ENCODE measurements at regions not wholly inside any gene's neighbourhood (a gene's known extent, or its start where the extent isn't known, plus 50 kb on each side); places are given as distances from the start of the nearest gene placed in this dataset.

DNA sequence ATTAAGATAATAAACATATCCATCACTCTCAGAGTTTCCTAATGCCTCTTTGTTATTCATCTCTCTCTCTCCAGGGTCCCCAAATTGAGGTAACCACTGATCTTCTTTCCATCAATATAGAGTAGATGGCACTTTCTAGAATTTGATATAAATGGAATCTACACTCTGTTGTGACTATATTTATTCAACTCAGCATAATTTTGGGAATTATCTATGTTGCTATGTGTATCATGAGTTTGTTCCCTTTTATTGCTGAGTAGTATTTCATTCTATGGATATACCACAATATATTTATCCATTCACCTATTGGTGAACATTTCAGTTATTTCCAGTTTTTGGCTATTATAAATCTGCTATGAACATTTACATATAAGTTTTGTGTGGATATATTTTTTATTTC is 230.7 kb downstream of the HLX start:
- no peak for DNase-seq

DNA sequence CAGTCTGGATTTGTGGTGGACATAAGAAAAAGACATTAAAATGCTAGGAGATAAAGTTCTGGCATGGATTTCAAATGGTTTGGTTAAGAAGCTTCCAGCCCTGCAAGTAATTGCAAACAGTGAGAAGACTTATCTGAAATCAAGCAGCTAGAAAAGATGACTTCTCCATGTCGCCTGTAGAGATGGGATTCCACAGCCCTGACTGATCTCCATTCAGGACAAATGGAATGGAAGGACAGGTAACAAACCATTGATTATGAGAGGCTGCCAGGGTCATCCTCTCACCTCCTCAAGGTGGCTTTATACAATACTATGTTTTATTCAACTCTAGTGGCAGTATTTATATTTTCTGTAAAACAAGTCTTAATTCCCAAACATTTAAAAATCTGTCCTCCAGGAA is 237.9 kb downstream of the HLX start:
- DNase-seq: no peak

DNA sequence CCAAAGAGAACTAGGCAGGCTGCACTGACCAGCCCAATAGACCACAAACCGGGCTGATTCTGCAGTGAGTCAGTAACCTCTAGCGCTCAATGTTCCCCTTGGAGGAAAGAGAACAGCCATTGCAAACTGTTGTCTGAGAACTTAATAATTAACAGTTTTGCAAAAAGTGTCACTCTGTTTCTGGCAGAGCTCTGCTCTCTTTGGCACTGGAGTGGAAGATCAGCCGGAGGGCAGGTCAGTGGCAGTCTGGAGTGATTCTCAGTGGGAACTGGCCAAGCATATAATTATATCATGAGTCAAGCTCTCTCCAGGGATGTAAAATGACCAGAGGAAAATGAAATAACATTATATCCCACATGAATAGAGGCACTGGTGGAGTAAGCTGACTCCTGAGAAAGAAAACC is 238.3 kb downstream of the HLX start:
- no peak for DNase-seq

DNA sequence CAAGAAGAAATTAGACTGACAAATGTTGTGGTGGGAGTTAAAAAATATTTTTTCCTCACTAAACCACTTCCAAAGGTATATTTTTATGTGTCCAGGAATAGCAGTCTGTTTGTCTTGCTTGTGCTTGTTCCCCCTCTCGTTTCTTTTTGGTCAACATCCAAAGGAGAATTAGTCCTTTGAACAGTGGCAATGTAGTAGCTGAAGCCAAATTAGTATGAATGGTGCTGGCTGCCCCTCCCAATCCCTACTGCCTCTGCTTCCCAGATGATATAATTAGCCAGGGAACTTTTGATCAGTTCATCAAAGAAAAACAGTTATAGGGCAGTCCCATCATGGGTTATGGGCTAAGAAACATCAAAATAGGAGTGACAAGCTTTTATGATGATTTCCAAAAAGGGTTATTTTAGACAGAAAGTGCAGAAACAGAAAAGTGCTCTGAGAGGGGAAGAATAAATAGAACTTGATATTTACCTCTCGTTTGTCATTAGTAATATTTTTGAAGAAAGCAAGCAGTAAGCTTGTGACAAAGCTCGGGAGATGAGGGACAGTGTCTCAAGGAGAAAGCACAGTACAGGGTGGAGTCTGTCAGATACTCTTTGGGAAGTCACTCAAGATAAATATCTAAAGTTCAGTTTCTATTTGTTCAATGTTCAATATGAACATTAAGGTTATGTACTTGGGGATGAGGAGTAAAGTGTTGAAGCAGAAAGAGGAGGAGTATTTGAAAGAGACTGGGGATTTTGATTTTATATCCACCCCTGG is 239.1 kb downstream of the HLX start:
- no peak for DNase-seq

DNA sequence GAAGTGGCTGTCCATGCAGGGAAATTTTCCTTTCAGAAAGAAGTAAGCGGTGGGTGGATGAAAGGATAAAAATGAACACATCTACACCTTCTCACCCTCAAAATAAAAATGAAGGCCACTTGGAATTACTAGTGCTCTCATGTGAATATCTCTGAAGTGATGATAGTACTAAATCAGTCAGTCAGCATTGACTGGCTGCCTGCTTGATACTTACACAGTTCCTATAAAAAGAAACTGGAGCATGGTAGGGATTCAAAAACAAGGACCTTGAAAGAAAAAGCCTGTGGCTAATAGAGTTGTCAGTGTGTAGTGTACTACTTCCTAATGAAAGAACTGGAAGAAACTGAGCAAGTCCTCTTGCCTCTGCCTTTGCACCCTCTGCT is 239.7 kb downstream of the HLX start:
- DNase-seq: no peak

DNA sequence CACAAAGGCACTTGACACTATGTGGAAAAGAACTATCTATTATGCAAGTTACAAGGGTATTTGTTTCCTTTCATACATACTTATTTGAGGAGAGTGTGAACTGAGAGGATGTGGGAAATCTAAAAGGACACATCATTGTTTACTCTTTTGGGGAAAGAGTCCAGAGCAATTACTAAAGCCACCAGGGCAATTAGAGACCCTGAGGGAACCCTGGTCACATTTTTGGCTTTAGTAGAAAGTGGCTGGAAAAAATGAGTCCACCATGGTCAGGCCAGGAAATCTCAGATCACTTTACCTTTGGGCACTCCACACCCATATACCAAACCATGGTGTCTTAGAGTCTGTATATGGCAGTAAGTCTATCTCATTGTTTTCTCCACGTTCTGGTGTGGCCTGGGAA is 243.3 kb downstream of the HLX start:
- DNase-seq: no peak

DNA sequence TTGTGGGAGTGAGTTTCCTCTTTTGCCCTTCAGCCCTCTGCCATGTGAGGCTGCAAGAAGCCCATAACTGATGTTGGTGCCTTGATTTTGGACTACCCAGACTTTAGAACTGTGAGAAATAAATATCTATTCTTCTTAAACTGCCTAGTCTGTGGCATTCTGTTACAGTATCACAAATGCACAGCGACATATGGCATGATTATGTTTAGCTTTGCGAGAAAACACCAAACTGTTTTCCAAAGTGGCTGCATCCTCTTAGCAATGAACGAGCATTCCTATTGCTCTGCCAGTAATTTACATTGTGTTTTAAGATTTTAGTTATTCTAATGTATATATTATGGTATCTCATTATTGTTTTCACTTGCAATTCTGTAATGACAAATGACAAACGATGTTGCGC is 246.7 kb downstream of the HLX start:
- no peak for DNase-seq

DNA sequence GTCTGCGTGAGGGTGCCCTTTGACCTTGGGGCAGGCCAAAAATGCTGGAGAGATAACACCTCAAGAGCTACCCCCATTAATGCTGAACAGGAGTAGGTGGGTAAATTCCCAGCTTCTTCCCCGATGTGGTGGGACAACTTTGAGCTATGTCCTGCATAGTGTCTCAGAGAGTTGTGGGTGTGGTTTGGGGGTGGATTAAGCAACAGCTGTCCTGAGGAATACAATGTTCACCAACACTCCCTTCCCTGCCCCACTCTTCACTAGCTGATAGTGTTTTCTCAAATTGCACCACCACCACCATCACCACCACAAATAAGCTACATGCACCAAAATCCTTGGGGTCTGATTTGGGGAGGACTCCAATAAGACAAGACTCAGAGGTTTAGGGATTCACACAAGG is 258.4 kb downstream of the HLX start:
- no peak for DNase-seq

DNA sequence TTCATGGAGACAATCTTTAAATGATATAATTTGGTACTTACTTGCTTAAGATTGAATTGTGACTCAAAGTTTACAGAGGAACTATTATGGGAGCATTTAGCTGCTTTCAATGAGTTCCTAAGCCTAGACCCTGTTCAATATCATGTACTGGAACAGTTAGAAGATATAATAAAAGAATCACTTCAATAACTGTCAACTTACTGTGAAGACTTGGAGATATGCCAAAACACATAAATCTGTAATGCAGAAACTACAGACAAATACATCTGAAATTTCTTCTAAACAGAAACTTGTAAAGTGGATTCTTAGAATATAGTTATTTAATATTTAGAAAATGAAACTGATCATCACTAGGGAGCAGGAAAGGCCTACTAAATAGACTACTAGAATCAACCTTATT is 259.3 kb downstream of the HLX start:
- DNase-seq: no peak

DNA sequence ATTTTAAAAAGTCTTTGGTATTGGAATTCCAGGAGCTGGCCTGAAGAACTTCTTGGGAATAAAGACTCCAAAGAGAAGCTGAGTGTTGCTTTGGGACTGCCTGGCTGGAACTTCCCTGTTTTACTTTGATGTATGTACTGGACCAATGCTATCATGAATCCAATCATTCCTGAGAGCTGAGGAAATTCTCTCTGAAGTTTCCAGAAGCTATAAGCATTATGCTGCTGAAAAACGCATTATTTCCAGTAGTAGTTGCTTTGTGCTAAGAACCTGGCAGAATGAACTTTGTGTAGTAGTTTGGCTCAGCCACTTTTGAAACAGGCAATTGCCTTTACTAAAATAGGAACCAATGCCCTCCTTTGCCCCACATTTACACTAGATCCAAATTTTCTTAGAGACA is 260.7 kb downstream of the HLX start:
- DNase-seq: no peak

DNA sequence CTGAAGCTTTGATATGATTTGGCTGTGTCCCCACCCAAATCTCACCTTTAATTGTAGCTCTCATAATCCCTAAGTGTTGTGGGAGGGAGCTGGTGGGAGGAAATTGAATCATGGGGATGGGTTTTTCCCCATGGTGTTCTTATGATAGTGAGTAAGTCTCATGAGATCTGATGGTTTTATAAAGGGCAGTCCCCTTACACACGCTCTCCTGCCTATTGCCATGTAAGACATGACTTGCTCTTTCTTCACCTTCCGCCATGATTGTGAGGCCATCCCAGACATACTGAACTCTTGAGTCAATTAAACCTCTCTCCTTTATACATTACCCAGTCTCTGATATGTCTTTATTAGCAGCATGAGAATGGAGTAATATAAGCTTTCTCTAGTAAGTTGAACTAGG is 261.9 kb downstream of the HLX start:
- no peak for DNase-seq

DNA sequence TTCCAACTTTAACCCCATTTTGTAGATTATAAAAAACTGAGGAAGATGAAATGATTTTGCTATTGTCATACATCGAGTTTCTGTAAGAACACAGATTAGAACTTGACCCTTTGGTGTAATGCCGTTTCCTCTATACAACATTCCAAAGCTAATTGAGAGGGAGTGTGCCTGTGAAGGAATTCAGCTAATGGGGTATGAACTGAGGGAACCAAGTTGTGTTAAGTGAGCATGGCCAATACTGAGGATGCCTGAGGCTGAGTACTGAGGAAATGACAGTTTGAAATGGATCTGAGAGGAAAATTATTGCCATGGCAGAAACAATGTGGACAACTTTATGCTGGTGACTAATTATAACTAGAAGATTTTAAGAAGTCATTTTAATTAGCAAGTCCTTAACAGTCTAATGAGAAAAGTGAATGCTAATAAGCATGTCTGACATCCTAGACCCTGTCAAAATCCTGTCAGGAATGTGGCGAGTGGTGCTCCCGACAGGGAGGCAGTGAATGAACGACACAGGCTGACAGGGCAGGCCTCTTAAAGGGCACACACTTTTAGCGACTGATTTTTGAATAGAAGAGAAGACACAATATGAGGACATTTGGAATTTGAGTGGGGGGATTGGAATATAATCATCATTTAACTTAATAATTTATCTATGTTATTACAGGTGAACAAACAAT is 262.5 kb downstream of the HLX start:
- DNase-seq: no peak

DNA sequence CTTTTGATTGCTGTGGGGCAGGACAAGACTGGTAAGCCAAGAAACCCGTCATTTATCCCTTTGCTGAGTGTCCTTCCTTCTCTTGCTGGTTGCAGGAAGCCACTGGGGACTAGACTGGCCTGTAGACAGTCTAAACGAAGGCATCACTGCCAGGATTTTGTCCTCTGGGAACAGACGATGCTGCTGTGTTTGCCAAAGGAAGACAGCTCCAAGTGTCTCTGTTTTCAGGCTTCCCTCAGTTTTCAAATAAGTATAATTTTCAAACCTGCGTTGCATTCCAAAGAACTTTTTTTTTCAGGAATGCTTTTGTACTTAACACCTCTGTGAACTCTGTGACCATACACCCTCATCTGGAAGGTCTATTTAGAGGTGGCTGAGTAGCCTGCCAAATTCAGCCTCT is 269.4 kb downstream of the HLX start:
- no peak for DNase-seq

DNA sequence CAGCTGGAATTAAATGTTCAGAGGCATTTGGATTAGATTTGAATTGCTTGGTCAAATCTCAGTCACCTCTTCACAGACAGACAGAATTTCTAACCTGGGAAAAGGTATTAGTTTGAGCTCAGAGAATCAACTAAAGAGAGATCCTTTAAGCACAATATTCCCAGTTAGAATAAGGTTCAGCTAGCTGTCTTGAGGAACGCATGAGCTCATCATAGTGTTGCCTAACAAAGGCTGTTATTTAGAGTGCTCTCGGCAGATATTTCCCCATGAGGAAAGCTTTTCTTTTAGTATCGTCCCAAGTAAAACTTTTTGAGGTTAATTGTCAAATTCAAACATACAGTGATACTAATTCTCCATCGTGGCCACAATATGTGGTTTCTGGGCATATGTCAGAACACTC is 269.9 kb downstream of the HLX start:
- no peak for DNase-seq

DNA sequence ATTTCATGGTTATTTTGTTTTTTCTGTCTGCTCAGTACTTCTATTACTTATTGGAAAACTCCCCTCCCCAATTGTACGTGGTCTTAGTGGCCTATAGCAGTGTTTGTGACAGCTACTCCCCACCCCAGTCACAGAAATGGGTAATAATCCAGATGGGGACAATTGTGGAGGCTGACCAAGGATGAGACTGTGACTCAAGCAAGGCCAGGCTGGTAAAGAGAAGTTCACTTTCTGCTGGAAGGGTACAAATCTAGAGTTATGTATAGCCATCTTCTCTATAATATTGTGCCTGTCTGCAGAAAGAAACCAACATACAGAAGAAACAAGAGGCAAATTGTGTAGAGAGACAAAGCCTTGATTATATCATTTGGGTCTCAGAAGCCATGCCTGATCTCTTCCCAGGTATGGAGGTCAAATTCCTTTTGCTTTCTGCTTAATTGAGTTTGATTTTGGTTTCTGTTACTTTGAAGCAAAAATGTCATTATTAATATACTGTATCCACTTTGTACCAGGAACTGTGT is 270.4 kb downstream of the HLX start:
- DNase-seq: no peak

DNA sequence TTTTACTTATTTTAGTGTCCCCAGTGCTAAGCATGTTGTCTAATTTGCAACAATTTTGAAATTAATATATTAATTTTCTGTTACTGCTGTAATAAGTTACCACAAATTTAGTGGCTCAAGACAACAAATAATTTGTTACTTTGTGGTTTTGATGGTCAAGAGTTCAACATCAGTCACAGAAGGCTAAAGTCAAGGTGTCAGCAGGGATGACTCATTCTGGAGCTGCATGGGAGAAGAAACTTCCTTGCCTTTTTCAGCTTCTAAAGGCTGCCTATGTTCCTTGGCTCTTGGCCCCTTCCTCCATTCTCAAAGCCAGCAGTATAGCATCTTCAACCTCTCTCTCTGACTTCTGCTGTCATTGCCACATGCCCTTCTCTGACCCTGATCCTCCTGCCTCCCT is 271.8 kb downstream of the HLX start:
- no peak for DNase-seq

DNA sequence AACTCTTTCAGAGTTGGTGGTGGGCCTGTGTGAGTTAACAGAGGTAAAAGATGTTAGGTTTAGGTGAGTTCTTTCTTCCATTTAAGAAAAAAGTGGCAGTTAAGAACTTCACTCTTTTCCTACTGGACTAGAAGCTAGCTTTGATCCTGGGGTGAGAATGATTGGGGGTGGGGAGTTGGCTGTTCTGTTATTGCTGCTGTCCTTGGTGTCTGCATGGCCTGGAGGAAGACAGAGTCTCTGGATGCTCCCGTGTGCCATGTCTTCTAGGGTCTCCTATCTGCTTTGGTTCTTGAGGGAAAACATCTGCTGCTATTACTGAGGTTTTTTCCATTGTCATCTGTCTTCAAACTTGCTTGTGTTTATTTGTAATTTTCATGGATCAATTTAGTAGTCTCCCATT is 275.7 kb downstream of the HLX start:
- no peak for DNase-seq

DNA sequence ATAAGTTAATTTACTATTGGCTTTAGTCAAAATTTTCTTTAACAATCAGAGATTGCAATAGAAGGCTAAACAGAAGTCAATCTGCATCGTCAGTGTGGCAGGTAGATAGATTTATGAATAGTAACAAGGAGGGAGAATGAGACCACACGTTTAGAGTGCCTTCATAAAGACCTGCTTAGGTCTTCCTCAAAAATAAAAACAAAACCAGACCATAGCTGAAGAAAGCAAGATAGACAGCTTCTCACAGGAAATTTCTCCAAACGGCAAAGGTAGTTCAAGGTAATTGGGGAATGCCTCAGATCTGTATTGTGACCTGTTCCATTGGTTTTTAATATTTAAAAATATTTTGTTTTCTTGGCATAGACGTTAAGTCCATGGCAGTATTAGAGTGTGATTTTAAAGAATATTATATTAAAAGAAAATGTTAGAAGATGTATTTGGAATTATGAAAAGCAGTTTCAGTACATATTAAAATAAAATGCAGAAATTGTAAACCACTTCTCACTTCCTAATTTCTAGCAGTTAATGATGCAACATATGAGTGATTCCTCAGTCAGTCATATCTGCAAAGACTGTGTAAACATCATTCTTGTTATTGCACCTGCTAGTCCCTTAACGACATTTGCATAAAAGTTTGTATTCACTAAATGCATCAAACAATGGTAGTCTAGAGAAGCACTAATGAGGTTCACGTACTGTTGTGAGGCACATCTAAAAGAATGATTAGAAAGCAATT is 278.0 kb downstream of the HLX start:
- DNase-seq: no peak

DNA sequence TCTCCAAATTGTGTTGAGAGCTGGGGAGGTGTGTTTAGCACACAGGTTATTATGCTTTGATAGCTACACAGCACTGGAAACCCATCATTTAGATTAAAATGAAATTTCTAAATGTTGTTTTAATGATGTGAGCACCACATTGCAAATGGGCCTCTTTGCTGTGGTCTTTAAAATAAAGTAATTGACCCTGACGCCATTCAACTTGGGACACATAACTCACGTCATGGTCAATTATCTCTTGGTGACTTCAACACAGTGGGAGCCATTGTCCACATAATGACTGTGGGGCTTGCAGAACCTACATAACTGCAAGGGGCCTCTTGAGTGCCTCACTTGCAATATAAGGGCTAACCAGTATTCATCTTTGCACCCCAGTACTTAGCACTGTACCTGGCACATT is 280.4 kb downstream of the HLX start:
- DNase-seq: no peak

DNA sequence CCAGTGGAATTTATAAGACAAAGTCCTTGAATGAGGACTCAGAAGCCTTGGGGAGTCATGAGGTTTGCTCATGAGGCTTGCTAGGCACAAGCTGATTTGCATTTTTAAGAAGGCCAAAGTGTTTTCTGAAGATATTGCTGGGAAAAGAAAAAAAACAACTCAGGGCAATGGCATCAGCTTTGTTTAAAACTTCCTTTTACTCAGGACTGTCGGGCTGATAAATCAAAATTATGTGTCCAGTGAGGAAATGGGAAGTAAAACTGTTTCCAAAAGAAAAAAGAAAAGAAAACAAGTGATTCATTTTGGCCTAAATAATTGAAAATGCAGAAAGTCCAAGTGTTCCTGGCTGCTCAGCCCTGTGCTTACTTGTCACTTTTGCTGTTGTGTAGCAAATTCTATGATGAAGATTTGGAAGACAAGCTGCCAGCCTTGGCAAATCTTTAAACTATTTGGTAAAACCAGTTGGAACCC is 282.4 kb downstream of the HLX start:
- DNase-seq: no peak

DNA sequence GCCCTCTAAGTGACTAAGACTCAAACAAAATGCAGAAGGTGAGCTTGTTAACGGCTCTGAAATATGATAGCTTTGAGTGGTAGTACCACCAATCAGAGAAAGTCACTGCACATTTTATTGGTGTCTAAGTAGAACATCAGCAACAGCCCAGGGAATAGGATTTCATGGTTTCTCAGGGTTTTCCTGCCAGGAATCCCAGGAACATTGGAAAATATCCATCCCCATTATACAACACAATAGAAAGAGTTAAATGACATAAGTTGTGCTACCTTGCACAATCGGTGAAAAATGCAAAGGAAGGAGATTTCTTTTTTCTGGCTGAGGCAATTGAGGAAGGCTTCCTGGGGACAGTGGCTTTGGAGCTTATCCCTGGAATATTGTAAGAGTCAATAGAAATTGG is 283.1 kb downstream of the HLX start:
- DNase-seq: no peak

DNA sequence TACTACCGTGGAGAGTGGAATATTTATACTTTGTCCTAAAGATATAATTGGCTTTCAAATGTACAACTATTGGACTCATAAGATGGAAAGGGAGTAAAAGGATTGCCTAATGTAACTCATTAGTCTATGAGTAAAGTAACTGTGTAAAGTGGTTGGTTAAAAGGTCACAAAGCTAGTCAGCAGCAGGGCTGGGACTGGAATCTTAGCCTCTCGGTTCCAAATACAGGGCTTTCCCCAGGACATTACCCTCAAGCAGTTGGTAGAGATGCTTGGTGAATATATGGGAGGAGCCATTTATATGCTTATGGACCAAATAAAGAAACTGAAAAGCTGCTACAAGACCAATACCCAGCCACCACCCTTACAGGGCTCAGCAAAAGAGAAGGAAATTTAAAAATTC is 283.7 kb downstream of the HLX start:
- DNase-seq: no peak

DNA sequence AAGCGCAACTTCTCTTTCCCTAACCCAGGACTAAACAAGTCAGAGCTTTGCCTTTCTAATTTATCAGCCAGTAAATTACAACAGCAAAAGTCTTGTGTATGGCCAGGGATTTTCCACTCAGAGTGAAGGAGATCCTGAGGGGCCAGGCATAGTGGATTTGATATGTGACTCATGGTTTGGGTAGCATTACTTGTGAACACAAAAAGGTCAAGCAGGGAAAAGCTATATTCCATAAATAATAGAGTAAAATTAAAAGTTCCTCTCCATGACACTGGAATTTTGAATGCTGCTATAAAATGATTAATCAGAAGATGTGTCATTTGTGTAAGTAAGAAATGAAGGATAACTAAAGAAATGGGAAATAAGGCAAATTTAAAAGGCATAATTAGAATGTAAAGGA is 284.8 kb downstream of the HLX start:
- no peak for DNase-seq
